OCI-LY7 (cell line): ENCODE measurements at regions not wholly inside any gene's neighbourhood (a gene's known extent, or its start where the extent isn't known, plus 50 kb on each side); places are given as distances from the start of the nearest gene placed in this dataset.

Experiments used
- EZH2phosphoT487 ChIP-seq: fragments of 200-600 bp; sonication (generic); IDR thresholded peaks from 2 replicates; pipeline ENCODE4 v1.6.1; 2018; ENCODE audit warnings: low read depth, borderline replicate concordance, mild to moderate bottlenecking, mixed run types, antibody characterized with exemption, low read length, moderate library complexity, mixed read lengths
- TF ChIP-seq, protein P1 (sequence below): fragments of 200-600 bp; sonication (generic); conservative IDR thresholded peaks from 2 replicates; pipeline ENCODE4 v1.5.1; 2014; ENCODE audit warnings: mild to moderate bottlenecking, antibody characterized with exemption, low read length, moderate library complexity, mixed read lengths

DNA sequence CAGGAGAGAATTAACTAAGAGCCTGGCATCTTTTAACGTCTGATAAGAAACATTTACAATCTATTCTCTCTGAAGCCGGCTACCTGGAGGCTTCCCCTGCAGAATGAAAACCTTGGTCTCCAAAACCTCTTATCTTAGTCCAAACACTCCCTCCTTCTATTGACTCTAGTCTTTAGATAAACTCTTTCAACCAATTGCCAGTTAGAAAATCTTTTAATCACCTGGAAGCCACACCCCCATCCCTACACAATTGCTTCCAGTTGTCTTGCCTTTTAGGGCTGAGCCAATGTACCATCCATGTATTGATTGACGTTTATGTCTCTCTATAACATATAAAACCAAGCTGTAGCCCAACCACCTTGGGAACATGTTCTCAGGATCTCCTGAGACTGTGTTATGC is 1343.1 kb upstream of the C9orf72 start:
- TF ChIP-seq, protein P1, sequence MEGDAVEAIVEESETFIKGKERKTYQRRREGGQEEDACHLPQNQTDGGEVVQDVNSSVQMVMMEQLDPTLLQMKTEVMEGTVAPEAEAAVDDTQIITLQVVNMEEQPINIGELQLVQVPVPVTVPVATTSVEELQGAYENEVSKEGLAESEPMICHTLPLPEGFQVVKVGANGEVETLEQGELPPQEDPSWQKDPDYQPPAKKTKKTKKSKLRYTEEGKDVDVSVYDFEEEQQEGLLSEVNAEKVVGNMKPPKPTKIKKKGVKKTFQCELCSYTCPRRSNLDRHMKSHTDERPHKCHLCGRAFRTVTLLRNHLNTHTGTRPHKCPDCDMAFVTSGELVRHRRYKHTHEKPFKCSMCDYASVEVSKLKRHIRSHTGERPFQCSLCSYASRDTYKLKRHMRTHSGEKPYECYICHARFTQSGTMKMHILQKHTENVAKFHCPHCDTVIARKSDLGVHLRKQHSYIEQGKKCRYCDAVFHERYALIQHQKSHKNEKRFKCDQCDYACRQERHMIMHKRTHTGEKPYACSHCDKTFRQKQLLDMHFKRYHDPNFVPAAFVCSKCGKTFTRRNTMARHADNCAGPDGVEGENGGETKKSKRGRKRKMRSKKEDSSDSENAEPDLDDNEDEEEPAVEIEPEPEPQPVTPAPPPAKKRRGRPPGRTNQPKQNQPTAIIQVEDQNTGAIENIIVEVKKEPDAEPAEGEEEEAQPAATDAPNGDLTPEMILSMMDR, result no peak
- TF ChIP-seq EZH2phosphoT487, result no peak
